IPS-NIHi11 (cell line): ENCODE measurements at regions not wholly inside any gene's neighbourhood (a gene's known extent, or its start where the extent isn't known, plus 50 kb on each side); places are given as distances from the start of the nearest gene placed in this dataset.
A peak's percentile ranks its signal among the peaks of the same experiment; 100 is the strongest.
"Not testable (repeated sequence)": the region's sequence is repeated elsewhere in the genome, so short reads cannot be mapped to it uniquely, and the experiment has no call there.

Experiments used
- DNase-seq: peaks from one replicate; pipeline ENCODE4 v3.0.0; 2012; ENCODE audit warnings: mixed read lengths, low spot score

GRCh38 chr3:8423307-8423706 is 78.3 kb upstream of the LMCD1 start:
- no peak for DNase-seq

DNA sequence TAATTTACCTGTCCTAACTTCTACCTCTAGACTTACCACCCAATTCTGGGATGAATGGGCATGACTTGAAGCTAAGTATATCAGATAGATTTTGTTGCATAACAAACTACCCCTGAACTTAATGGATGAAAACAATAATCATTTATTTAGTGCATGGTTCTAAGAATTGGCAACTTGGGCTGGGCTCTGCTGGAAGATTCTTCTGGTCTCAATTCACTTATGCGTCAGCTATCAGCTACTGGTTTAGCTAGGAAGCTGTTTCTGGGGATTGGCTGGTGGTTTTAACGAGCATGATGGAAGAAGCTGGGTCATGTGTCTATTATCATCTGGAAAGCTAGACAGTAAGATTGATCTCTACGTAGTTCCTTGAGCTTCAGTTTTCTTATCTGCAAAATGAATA is 77.3 kb upstream of the LMCD1 start:
- no peak for DNase-seq

DNA sequence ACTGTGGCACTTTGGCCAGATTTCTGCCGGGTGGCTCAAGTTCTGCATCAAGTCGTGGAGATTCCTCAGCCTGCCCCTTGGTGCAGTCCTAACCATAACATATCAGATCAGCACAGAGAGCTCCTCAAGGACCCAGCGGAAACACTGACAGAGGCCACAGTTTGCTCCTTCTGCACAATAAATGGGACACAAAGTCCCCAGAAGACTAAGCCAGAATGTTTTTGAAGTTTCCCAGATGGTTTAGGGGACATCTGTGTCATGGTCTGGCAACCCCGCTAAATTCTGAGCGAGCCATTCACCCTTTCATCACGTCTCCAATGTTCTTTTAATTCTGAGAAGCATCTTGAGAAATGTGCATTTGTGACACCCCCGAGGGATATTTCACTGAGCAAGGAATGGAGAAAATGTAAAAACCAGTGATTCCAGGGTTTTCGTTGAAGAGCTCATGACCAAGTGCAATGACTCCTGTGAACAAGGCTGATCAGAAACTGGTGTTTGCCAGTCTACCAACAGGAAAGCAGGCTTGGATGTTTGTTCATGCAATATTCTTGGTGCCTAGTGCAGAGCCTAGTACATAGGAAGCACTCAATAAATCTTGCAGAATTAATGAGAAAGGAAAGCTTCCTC is 64.8 kb upstream of the LMCD1 start:
- no peak for DNase-seq

DNA sequence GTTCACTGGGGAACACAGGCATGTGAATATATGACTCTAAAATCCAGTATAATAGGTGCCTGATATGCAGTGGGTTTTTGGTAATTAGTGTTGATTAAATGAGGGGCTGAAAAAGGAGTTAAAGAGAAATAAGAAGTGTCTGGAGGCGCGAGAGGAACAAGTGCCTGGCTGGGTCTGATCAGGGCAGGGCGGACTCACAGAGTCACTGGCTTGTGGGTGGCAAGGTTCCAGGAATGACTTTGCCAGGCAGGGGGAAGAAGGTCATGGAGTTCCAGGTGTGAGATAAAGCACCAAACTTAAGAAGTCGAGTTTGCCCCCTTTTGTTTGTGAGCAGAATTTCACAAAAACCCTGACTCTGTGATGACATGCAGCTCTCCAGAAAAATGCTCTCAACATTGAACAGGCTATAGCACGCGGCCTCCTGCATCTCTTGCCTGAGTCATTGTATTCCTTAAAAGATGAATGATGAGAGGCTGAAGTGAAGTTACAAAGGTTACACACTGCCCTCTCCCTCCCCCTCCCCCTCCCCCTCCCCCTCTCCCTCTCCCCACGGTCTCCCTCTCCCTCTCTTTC is 63.0 kb upstream of the LMCD1 start:
- no peak for DNase-seq

- DNase-seq = not testable (repeated sequence)
Observed at GRCh38 chr3:8440142-8440541, 61.5 kb upstream of the LMCD1 start.

GRCh38 chr3:8441969-8442559 is 59.6 kb upstream of the LMCD1 start:
- DNase-seq = peak; percentile 79

DNA sequence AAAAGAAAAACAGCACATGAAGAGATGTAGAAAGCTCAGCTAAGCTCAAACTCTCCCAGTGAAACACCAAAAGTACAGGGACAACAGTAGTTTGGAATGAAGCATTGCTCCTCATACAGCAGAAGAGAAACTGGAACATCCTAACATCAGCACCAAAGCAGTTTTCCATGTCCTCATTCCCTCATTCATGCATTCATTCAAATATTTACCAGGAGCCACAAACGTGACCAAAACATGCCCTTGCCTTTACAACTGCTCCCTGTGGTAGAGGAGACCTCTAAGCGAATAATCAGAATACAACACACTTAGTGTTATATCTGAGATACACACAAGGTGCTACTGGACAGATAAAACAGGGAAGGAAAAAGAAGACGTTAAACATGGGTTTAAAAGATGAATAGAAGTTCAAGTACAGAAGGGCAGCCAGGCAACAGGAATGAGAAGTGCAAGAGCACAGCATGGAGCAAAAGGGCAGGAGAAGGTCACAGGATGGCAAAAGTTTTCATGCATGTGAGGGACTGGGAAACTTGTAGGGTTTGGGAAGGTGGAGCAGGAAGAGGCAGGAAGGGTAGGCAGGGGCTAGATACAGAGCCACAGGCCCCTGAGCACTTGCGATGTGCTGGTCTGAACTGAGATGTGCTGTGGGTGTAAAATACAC is 58.5 kb upstream of the LMCD1 start:
- DNase-seq = no peak

- DNase-seq = peak; percentile 68
Observed at GRCh38 chr3:8443829-8444791, 57.5 kb upstream of the LMCD1 start.

DNA sequence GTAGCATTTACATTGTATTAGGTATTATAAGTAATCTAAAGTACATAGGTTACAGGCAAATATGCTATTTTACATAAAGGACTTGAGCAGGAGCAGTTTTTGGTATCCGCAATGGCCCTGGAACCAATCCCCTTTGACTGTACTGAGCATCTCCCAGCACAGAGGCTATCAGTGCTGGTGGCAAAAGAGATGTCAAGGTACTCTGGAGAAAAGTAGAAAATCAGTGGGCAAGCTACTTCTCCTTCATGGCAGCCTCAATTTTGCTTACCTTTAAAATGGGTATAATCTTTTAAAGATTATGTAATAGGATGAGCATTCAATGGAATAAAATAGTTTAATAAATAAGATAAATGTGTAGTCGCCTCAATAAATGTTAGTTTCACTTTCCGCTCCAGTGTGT is 56.7 kb upstream of the LMCD1 start:
- no peak for DNase-seq

GRCh38 chr3:8445861-8446260 is 55.8 kb upstream of the LMCD1 start:
- no peak for DNase-seq

GRCh38 chr3:8446845-8447244 is 54.8 kb upstream of the LMCD1 start:
- no peak for DNase-seq

GRCh38 chr3:8450618-8451017 is 51.0 kb upstream of the LMCD1 start:
- no peak for DNase-seq

- DNase-seq = no peak
Observed at GRCh38 chr3:8451696-8452095, 49.9 kb upstream of the LMCD1 start.
